ENCODE measurements at regions not wholly inside any gene's neighbourhood (a gene's known extent, or its start where the extent isn't known, plus 50 kb on each side); places are given as distances from the start of the nearest gene placed in this dataset.

GRCh38 chr2:21250673-21251072 lies 126.9 kb downstream of the TDRD15 start:
- TF ChIP-seq EZH2 (IDR thresholded peaks at IDR 0.05) = no peak
- no peak for TF ChIP-seq POLR2AphosphoS5 (IDR thresholded peaks at IDR 0.05; ENCODE audit: borderline replicate concordance, low read depth, low read length)

All from SK-N-MC (cell line).